ENCODE measurements at regions not wholly inside any gene's neighbourhood (a gene's known extent, or its start where the extent isn't known, plus 50 kb on each side); places are given as distances from the start of the nearest gene placed in this dataset.

- TF ChIP-seq CTCF (IDR thresholded peaks at IDR 0.05): no peak
- TF ChIP-seq EZH2 (IDR thresholded peaks at IDR 0.05; ENCODE audit: borderline replicate concordance, insufficient read depth, low read depth, low read length, poor library complexity, severe bottlenecking): no peak
Observed at GRCh38 chr4:137015426-137016409, 516.6 kb downstream of the PCDH18 start.
